ENCODE measurements at regions not wholly inside any gene's neighbourhood (a gene's known extent, or its start where the extent isn't known, plus 50 kb on each side); places are given as distances from the start of the nearest gene placed in this dataset.

DNA sequence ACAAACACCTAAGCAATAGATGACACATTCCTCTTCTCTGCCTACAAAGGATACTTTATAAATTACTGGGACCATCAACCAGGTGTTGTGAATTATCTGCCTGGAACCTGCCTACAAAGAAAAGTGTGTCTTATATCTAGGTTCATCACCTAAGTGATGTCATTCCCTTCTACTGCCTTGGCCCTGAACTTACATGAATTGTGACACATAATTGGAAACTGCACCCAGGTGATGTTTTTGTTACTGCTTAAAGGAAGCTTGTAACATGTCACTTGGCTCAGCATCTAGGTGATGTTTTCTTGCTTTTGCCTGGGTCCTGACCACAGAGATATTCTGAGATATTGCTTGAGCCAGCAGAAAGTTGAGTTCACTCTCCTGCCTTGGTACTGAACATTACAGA lies 870.5 kb upstream of the TSPY4 start:
- no peak for TF ChIP-seq POLR2A (IDR thresholded peaks at IDR 0.05)
- TF ChIP-seq, protein P1, sequence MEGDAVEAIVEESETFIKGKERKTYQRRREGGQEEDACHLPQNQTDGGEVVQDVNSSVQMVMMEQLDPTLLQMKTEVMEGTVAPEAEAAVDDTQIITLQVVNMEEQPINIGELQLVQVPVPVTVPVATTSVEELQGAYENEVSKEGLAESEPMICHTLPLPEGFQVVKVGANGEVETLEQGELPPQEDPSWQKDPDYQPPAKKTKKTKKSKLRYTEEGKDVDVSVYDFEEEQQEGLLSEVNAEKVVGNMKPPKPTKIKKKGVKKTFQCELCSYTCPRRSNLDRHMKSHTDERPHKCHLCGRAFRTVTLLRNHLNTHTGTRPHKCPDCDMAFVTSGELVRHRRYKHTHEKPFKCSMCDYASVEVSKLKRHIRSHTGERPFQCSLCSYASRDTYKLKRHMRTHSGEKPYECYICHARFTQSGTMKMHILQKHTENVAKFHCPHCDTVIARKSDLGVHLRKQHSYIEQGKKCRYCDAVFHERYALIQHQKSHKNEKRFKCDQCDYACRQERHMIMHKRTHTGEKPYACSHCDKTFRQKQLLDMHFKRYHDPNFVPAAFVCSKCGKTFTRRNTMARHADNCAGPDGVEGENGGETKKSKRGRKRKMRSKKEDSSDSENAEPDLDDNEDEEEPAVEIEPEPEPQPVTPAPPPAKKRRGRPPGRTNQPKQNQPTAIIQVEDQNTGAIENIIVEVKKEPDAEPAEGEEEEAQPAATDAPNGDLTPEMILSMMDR (IDR thresholded peaks at IDR 0.05), result no peak
- no peaks in the 10 kb centered on the region for H3K4me1 ChIP-seq
- ATAC-seq, result no peak
- no peak for DNase-seq
- H3K36me3 ChIP-seq (replicated peaks in 1 of 2; ENCODE audit: insufficient read depth in 1 of 2, low read depth in 2 of 2), result no peaks in the 10 kb centered on the region
- no peak overlapping the region for H3K4me3 ChIP-seq
- no peak overlapping the region for H3K27ac ChIP-seq
- intact Hi-C loops (cut with DNase I), result no loop called here
- H3K27me3 ChIP-seq, result no peaks in the 10 kb centered on the region
- H3K9me3 ChIP-seq, result no peaks in the 10 kb centered on the region

DNA sequence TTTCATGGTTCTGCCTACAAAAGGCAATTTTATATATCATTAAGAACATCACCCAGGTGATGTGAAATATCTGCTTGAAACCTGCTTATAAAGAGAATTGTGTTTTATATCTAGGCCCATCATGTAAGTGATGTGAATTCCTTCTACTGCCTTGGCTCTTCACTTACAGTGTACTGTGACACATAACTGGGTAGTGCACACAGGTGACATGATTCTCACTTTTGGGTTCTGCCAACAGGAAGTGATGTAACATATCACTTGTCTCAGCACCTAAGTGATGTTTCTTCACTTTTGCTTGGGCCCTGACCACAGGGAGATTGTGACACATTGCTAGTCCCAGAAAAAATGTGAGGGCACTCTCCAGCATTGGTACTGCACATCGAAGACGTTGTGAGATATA lies 867.0 kb upstream of the TSPY4 start:
- Histone ChIP-seq H3K4me3 (no peak overlapping the region), H3K27me3 (no peaks in the 10 kb centered on the region), H3K36me3 (replicated peaks in 1 of 2; ENCODE audit: insufficient read depth in 1 of 2, low read depth in 2 of 2) (no peaks in the 10 kb centered on the region), H3K4me1 (no peaks in the 10 kb centered on the region), H3K9me3 (no peaks in the 10 kb centered on the region), H3K27ac (no peak overlapping the region)
- 41 to 55% methylated on average over 2 of the region's 2 CpGs for WGBS, 2 donors
- intact Hi-C loops (cut with DNase I), result no loop called here
- DNase-seq (no peak), ATAC-seq (no peak)
- TF ChIP-seq, protein P1 (IDR thresholded peaks at IDR 0.05), result no peak
- TF ChIP-seq POLR2A (IDR thresholded peaks at IDR 0.05), result no peak

DNA sequence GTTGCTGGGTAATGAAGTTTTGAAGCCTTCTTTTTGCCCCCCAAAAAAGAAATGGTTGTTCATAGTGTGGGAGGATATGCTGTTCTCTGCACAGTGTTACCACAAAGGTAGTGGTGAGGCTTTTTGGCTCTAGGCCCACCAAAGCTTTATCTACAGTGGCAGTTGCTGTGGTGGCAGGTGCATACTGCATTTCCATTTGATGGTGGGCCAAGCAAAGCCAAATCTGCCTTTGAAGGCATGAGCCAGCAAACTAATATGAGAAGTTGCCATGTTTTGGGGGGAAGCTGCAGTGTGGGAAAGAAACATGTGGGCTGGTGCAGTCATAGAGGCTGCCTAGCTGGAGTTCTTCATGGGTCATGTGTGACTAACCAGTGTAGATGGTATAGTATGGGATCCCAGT lies 858.1 kb upstream of the TSPY4 start:
- Histone ChIP-seq H3K4me1 (no peaks in the 10 kb centered on the region), H3K27ac (no peak overlapping the region), H3K9me3 (no peaks in the 10 kb centered on the region), H3K36me3 (replicated peaks in 1 of 2; ENCODE audit: insufficient read depth in 1 of 2, low read depth in 2 of 2) (no peaks in the 10 kb centered on the region), H3K4me3 (no peak overlapping the region), H3K27me3 (no peaks in the 10 kb centered on the region)
- ATAC-seq (no peak), DNase-seq (no peak)
- intact Hi-C loops (cut with DNase I), result no loop called here
- no peak for TF ChIP-seq POLR2A (IDR thresholded peaks at IDR 0.05)
- TF ChIP-seq, protein P1 (IDR thresholded peaks at IDR 0.05), result no peak

DNA sequence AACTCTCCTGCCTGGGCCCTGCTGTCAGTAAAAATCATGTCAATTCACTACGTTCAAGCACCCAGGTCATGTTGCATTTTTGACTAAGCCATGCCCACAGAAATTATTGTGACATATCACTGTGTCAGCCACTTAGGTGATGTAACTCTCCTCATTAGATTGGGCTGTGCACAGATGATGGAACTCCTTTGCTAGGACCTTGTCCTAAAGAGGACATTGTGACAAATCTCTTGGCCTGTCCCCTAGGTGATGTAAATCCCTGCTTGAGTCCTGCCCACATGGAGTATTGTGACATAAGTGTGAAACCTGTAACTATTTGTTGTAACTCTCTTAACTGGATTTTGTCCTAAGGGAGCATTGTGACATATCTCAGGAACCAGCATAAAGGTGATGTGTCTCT lies 848.3 kb upstream of the TSPY4 start:
- no peak overlapping the region for H3K27ac ChIP-seq
- 20 to 56% methylated on average over 1 of the region's 1 CpG for WGBS, 2 donors
- H3K36me3 ChIP-seq (replicated peaks in 1 of 2; ENCODE audit: insufficient read depth in 1 of 2, low read depth in 2 of 2), result no peaks in the 10 kb centered on the region
- no peaks in the 10 kb centered on the region for H3K4me1 ChIP-seq
- intact Hi-C loops (cut with DNase I), result no loop called here
- H3K27me3 ChIP-seq, result no peaks in the 10 kb centered on the region
- DNase-seq (no peak), ATAC-seq (no peak)
- H3K4me3 ChIP-seq, result no peak overlapping the region
- TF ChIP-seq POLR2A (IDR thresholded peaks at IDR 0.05), result no peak
- TF ChIP-seq, protein P1 (IDR thresholded peaks at IDR 0.05), result no peak
- H3K9me3 ChIP-seq, result no peaks in the 10 kb centered on the region

DNA sequence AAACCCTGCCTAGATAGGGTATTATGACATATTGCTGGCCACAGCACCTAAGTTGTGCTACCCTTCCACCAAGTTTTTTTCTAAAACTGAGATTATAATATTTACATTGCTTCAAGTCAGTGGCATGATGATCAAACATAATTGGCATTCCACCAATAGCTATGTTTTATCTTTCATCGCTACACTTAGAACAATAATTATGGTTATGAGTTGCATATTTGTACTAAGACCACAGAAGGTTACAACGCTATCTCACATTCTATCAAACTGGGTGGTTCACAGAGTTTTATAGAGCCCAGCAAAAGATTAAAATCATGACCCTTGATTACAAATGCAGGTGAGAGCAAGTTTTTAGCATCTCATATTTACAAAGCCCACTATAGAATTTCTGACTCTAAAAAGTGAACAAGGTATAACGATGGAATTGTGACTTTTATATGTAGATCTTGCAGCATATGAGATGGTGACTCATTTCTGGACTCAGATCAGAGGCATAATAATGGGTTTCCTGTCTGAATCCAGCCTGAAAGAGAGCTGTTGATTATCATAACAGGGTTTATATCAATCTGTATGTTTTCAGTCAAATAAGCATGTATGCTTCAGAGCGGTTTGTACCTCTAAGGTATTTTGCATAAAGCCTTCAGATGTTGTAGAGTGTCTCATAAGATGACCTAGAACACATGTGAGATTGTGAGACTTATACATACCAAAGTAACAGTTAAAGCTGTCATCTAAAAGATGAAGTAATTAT lies 847.2 kb upstream of the TSPY4 start:
- Histone ChIP-seq H3K27ac (no peak overlapping the region), H3K4me1 (no peaks in the 10 kb centered on the region), H3K9me3 (no peaks in the 10 kb centered on the region), H3K36me3 (replicated peaks in 1 of 2; ENCODE audit: insufficient read depth in 1 of 2, low read depth in 2 of 2) (no peaks in the 10 kb centered on the region), H3K27me3 (no peaks in the 10 kb centered on the region), H3K4me3 (no peak overlapping the region)
- TF ChIP-seq, protein P1 (IDR thresholded peaks at IDR 0.05), result no peak
- TF ChIP-seq POLR2A (IDR thresholded peaks at IDR 0.05), result no peak
- no peak for ATAC-seq
- WGBS, 2 donors, result 59 to 71% methylated on average over 4 of the region's 4 CpGs
- intact Hi-C loops (cut with DNase I), result no loop called here
- DNase-seq, result no peak

Measured in body of pancreas (tissue), 4 donors.